DOHH2 (cell line): ENCODE measurements at regions not wholly inside any gene's neighbourhood (a gene's known extent, or its start where the extent isn't known, plus 50 kb on each side); places are given as distances from the start of the nearest gene placed in this dataset.

ENCODE experiments used
- CTCF ChIP-seq: fragments of 200-600 bp; sonication (generic); IDR thresholded peaks from one replicate; pipeline ENCODE4 v1.5.1; 2014; ENCODE audit warnings: antibody characterized with exemption, mild to moderate bottlenecking, low read depth, low read length; ENCODE audit not compliant: poor library complexity, severe bottlenecking
- EZH2phosphoT487 ChIP-seq: fragments of 200-600 bp; sonication (generic); IDR thresholded peaks from 2 replicates; pipeline ENCODE4 v1.6.1; 2017; ENCODE audit warnings: borderline replicate concordance, mild to moderate bottlenecking, antibody characterized with exemption, low read length, moderate library complexity, mixed read lengths

GRCh38 chr4:131288441-131288840, 1860.7 kb upstream of the PCDH10 start:
- TF ChIP-seq EZH2phosphoT487 (no peak), CTCF (no peak)
